ENCODE measurements at regions not wholly inside any gene's neighbourhood (a gene's known extent, or its start where the extent isn't known, plus 50 kb on each side); places are given as distances from the start of the nearest gene placed in this dataset.

GRCh38 chr11:80451105-80451504 lies 1010.3 kb upstream of the TENM4 start:
- TF ChIP-seq CREB1 (IDR thresholded peaks at IDR 0.05; ENCODE audit: low read depth) (no peak), MAX (IDR thresholded peaks at IDR 0.05) (no peak), TCF12 (IDR thresholded peaks at IDR 0.05; ENCODE audit: low read depth) (no peak), RAD21 (IDR thresholded peaks at IDR 0.05; ENCODE audit: low read depth) (no peak), YY1 (IDR thresholded peaks at IDR 0.05; ENCODE audit: low read depth) (no peak)

All from Ishikawa (cell line).